ENCODE measurements at regions not wholly inside any gene's neighbourhood (a gene's known extent, or its start where the extent isn't known, plus 50 kb on each side); places are given as distances from the start of the nearest gene placed in this dataset.

DNA sequence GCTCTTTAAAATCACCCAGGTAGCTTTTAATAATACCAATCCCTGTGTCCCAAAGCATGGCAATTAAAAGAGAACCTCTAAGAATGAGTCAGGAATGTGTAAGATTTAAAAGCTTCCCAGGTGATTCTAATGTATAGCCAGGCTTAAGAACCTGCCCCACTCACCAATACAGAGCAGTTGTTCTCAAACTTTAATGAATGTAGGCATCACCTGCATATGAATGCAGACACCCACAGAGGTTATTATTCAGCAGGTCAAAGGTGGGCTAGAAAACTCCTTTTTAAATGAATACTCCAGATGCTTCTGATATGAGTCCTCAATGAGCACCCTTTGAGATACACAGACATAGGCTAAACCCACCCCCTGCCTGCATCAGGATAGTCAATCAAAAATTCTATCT lies 298.1 kb upstream of the KCNMB2 start:
- Mint-ChIP-seq H3K36me3 (ENCODE audit: unreplicated experiment) (no peaks in the 10 kb centered on the region), H3K27me3 (ENCODE audit: unreplicated experiment) (no peaks in the 10 kb centered on the region), H3K4me1 (ENCODE audit: unreplicated experiment) (peaks cover 14% of the 10 kb centered on the region), H3K4me3 (ENCODE audit: unreplicated experiment) (no peak overlapping the region), H3K9me3 (ENCODE audit: unreplicated experiment) (peaks cover 9% of the 10 kb centered on the region), H3K27ac (ENCODE audit: unreplicated experiment) (no peak overlapping the region)
- DNase-seq (ENCODE audit: extremely low spot score, unreplicated experiment) = no peak
- TF ChIP-seq, protein P1, sequence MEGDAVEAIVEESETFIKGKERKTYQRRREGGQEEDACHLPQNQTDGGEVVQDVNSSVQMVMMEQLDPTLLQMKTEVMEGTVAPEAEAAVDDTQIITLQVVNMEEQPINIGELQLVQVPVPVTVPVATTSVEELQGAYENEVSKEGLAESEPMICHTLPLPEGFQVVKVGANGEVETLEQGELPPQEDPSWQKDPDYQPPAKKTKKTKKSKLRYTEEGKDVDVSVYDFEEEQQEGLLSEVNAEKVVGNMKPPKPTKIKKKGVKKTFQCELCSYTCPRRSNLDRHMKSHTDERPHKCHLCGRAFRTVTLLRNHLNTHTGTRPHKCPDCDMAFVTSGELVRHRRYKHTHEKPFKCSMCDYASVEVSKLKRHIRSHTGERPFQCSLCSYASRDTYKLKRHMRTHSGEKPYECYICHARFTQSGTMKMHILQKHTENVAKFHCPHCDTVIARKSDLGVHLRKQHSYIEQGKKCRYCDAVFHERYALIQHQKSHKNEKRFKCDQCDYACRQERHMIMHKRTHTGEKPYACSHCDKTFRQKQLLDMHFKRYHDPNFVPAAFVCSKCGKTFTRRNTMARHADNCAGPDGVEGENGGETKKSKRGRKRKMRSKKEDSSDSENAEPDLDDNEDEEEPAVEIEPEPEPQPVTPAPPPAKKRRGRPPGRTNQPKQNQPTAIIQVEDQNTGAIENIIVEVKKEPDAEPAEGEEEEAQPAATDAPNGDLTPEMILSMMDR (IDR thresholded peaks at IDR 0.05) = no peak

DNA sequence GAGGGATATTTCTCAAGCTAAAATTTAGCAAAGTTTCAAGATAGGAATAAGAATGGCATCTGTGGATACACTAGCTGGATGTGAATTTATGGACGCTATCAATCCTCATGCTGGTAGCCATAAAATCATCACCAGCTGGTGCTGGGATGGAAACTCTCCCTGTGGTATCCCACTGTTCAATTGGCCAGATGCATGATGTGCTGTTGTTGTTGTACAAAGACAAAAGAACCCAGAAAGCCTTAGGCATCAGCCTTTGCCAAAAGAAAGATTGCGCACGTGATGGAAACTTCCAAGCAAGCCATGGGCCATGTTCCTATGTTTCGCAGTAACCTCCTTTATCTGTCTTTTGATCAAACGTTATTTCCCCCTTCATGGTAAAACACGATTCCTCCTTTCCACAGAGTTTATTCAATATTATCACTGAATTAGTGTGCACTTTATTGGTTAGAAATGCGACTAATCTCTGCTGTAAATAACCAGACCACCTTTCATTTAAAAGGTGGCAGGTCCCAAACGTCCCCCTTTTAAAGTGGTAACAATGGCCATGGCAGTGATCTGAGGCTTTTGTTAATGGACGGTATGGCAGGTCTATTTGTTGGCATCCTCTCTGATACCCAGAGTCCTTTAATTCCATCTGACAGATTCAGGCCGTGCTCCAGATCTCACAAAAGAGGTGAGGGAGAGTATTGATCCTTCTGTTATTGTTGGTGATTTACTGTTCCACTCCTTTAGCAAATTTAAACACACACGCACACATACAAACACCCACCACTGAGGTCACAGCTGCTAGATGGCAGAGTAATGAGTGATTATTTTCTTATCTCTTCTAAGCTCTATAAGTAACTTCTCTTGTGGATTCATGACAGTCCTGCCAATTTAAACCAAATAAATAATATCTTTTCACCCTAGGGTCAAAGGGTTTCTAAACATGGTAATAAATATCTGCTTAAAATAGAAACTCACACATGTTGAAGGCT lies 291.2 kb upstream of the KCNMB2 start:
- Mint-ChIP-seq H3K36me3 (ENCODE audit: unreplicated experiment) (no peaks in the 10 kb centered on the region), H3K27me3 (ENCODE audit: unreplicated experiment) (no peaks in the 10 kb centered on the region), H3K4me3 (ENCODE audit: unreplicated experiment) (no peak overlapping the region), H3K4me1 (ENCODE audit: unreplicated experiment) (no peaks in the 10 kb centered on the region), H3K9me3 (ENCODE audit: unreplicated experiment) (peaks cover 21% of the 10 kb centered on the region), H3K27ac (ENCODE audit: unreplicated experiment) (no peak overlapping the region)
- TF ChIP-seq, protein P1 (IDR thresholded peaks at IDR 0.05) = no peak
- DNase-seq (ENCODE audit: extremely low spot score, unreplicated experiment) = no peak

DNA sequence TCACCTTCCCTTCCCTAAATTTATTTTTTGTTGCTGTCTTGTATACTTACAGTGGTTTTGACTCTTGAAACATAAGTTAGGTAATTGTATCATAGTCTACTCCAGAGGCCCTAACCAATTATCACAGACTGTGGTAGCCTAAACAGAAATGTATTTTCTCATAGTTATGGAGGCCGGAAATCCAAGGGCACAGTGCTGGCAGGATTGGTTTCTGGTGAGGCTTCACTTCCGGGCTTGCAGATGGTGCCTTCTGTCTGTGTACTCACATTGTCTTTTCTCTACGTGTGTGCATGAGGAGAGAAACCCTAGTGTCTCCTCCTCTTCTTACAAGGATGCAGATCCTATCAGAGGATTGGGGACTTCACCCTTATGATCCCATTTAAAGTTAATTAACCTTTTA lies 290.2 kb upstream of the KCNMB2 start:
- no peaks in the 10 kb centered on the region for H3K27me3 Mint-ChIP-seq (ENCODE audit: unreplicated experiment)
- no peaks in the 10 kb centered on the region for H3K4me1 Mint-ChIP-seq (ENCODE audit: unreplicated experiment)
- H3K4me3 Mint-ChIP-seq (ENCODE audit: unreplicated experiment) = no peak overlapping the region
- H3K36me3 Mint-ChIP-seq (ENCODE audit: unreplicated experiment) = no peaks in the 10 kb centered on the region
- TF ChIP-seq, protein P1 (IDR thresholded peaks at IDR 0.05) = no peak
- no peak for DNase-seq (ENCODE audit: extremely low spot score, unreplicated experiment)
- H3K27ac Mint-ChIP-seq (ENCODE audit: unreplicated experiment) = no peak overlapping the region
- H3K9me3 Mint-ChIP-seq (ENCODE audit: unreplicated experiment) = peaks cover 20% of the 10 kb centered on the region

DNA sequence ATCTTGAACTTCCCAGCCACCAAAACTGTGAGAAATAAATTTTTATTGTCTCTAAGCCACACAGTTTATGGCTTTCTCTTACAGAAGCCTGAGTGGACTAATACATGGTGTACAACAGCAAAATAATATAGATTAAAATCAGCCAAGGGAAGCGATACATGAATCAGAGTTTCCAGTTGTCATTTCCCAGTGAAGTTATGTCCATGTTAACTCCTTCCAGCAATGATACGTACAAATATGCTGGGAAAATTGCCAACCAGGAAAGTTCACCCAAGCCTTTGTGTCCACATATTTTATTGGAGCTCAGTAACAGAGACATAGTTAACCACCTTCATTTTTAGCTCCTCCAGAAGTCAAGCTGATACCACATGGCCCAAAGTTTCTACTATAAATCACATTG lies 280.9 kb upstream of the KCNMB2 start:
- H3K4me3 Mint-ChIP-seq (ENCODE audit: unreplicated experiment) = no peak overlapping the region
- H3K27me3 Mint-ChIP-seq (ENCODE audit: unreplicated experiment) = no peaks in the 10 kb centered on the region
- no peak overlapping the region for H3K27ac Mint-ChIP-seq (ENCODE audit: unreplicated experiment)
- peaks cover 14% of the 10 kb centered on the region for H3K9me3 Mint-ChIP-seq (ENCODE audit: unreplicated experiment)
- peaks cover 6% of the 10 kb centered on the region for H3K4me1 Mint-ChIP-seq (ENCODE audit: unreplicated experiment)
- TF ChIP-seq, protein P1 (IDR thresholded peaks at IDR 0.05) = no peak
- DNase-seq (ENCODE audit: extremely low spot score, unreplicated experiment) = no peak
- H3K36me3 Mint-ChIP-seq (ENCODE audit: unreplicated experiment) = peaks cover 2% of the 10 kb centered on the region

DNA sequence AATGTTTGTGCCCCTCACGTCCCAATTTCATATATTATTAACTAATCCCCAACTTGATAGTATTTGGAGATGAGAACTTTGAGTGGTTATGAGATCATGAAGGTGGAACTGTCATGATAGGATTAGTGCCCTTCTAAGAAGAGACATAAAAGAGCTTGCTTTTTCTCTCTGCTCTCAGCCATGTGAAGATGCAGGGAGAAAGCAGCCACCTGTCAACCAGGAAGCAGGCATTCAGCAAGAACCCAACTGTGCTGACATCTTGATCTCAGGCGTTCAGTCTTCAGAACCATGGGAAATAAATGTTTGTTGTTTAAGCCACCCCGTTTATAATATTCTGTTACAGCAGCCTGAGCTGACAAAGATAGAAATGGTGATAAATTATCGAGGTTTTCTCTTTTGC lies 278.7 kb upstream of the KCNMB2 start:
- no peak for DNase-seq (ENCODE audit: extremely low spot score, unreplicated experiment)
- no peak overlapping the region for H3K4me3 Mint-ChIP-seq (ENCODE audit: unreplicated experiment)
- H3K36me3 Mint-ChIP-seq (ENCODE audit: unreplicated experiment) = peaks cover 2% of the 10 kb centered on the region
- no peak overlapping the region for H3K27ac Mint-ChIP-seq (ENCODE audit: unreplicated experiment)
- H3K9me3 Mint-ChIP-seq (ENCODE audit: unreplicated experiment) = peaks cover 11% of the 10 kb centered on the region
- no peaks in the 10 kb centered on the region for H3K27me3 Mint-ChIP-seq (ENCODE audit: unreplicated experiment)
- TF ChIP-seq, protein P1 (IDR thresholded peaks at IDR 0.05) = no peak
- peaks cover 6% of the 10 kb centered on the region for H3K4me1 Mint-ChIP-seq (ENCODE audit: unreplicated experiment)
